CD14-positive monocyte (primary cell): ENCODE measurements at regions not wholly inside any gene's neighbourhood (a gene's known extent, or its start where the extent isn't known, plus 50 kb on each side); places are given as distances from the start of the nearest gene placed in this dataset.

Experiments used
- DNase-seq, 3 donors: peaks; one replicate each; pipeline ENCODE4 v3.0.0-alpha.2; 2011 to 2022
- H2AFZ ChIP-seq: 2 replicates; pipeline ENCODE4 v1.6.0; 2012; ENCODE audit warnings: mild to moderate bottlenecking, low read depth, low read length, inconsistent platforms; ENCODE audit not compliant: insufficient read depth, poor library complexity, severe bottlenecking
- H3K27ac ChIP-seq, 2 donors: 1 replicate in 1 of 2; 2 replicates in 1 of 2; pipeline ENCODE4 v1.5.1; 2012 to 2013; ENCODE audit warnings: low read length in 2 of 2, control low read depth in 1 of 2, inconsistent platforms in 1 of 2, low read depth in 1 of 2, mild to moderate bottlenecking in 1 of 2
- H3K27me3 ChIP-seq, 2 donors: one replicate each; pipeline versions ENCODE4 v1.6.0 to v1.6.1; 2011 to 2013; ENCODE audit warnings: low read length in 2 of 2; ENCODE audit not compliant: control insufficient read depth in 2 of 2, insufficient read depth in 2 of 2
- H3K36me3 ChIP-seq, 2 donors: replicated peaks in 1 of 2; 1 replicate in 1 of 2; 2 replicates in 1 of 2; pipeline versions ENCODE4 v1.5.1 to v1.6.1; 2012 to 2013; ENCODE audit warnings: low read length in 2 of 2, control low read depth in 1 of 2, inconsistent platforms in 1 of 2, mild to moderate bottlenecking in 1 of 2; ENCODE audit not compliant: insufficient read depth in 2 of 2, control insufficient read depth in 1 of 2
- H3K4me1 ChIP-seq, 2 donors: 1 replicate in 1 of 2; 2 replicates in 1 of 2; pipeline versions ENCODE4 v1.5.1 to v1.6.1; 2012 to 2013; ENCODE audit warnings: low read length in 2 of 2, control low read depth in 1 of 2, inconsistent platforms in 1 of 2, mild to moderate bottlenecking in 1 of 2, moderate library complexity in 1 of 2; ENCODE audit not compliant: insufficient read depth in 2 of 2, control insufficient read depth in 1 of 2
- H3K4me2 ChIP-seq: replicated peaks from 2 replicates; pipeline ENCODE3; 2012; ENCODE audit warnings: low read length, moderate library complexity, mild to moderate bottlenecking; ENCODE audit not compliant: poor library complexity, severe bottlenecking; ENCODE audit errors: extremely low read depth
- H3K4me3 ChIP-seq, 3 experiments: fragments of 200-600 bp in 1 of 3; sonication (generic) in 1 of 3; replicated peaks in 1 of 3; 1 replicate in 2 of 3; 2 replicates in 1 of 3; pipeline ENCODE4 v1.5.1; 2011 to 2013; ENCODE audit warnings: low read length in 3 of 3, mild to moderate bottlenecking in 3 of 3, control low read depth in 2 of 3, low read depth in 2 of 3, inconsistent platforms in 1 of 3, moderate library complexity in 1 of 3
- H3K79me2 ChIP-seq: 2 replicates; pipeline ENCODE4 v1.6.0; 2012; ENCODE audit warnings: mild to moderate bottlenecking, control low read depth, inconsistent platforms, low read length, moderate library complexity; ENCODE audit not compliant: insufficient read depth
- H3K9ac ChIP-seq: 2 replicates; pipeline ENCODE4 v1.6.0; 2017; ENCODE audit warnings: low read length, mild to moderate bottlenecking; ENCODE audit not compliant: insufficient read depth, poor library complexity, severe bottlenecking
- H3K9me3 ChIP-seq, 2 donors: replicated peaks in 1 of 2; 1 replicate in 1 of 2; 2 replicates in 1 of 2; pipeline versions ENCODE4 v1.5.1 to v1.6.1; 2012 to 2013; ENCODE audit warnings: low read length in 2 of 2, control low read depth in 1 of 2; ENCODE audit not compliant: control insufficient read depth in 1 of 2, insufficient read depth in 1 of 2
- H4K20me1 ChIP-seq: 2 replicates; pipeline ENCODE4 v1.6.0; 2012; ENCODE audit warnings: mild to moderate bottlenecking, low read length, control low read depth, moderate library complexity; ENCODE audit not compliant: insufficient read depth
- H3K27ac Mint-ChIP-seq, 7 donors: one replicate each; pipeline ENCODE4 v1.8.0; 2020; ENCODE audit warnings: mild to moderate bottlenecking in 7 of 7, mixed read lengths in 7 of 7, moderate library complexity in 6 of 7, inconsistent platforms in 2 of 7
- H3K27me3 Mint-ChIP-seq, 3 donors: one replicate each; pipeline ENCODE4 v1.8.0; 2021 to 2022; ENCODE audit warnings: low read depth in 3 of 3, mild to moderate bottlenecking in 3 of 3, mixed read lengths in 3 of 3, moderate library complexity in 3 of 3, inconsistent platforms in 1 of 3
- H3K36me3 Mint-ChIP-seq, 2 donors: one replicate each; pipeline ENCODE4 v1.8.0; 2020; ENCODE audit warnings: mixed read lengths in 2 of 2, inconsistent platforms in 1 of 2, mild to moderate bottlenecking in 1 of 2
- H3K4me1 Mint-ChIP-seq: one replicate; pipeline ENCODE4 v1.8.0; 2020; ENCODE audit warnings: mild to moderate bottlenecking, mixed read lengths
- H3K4me3 Mint-ChIP-seq, 2 donors: one replicate each; pipeline ENCODE4 v1.8.0; 2020; ENCODE audit warnings: mild to moderate bottlenecking in 2 of 2, mixed read lengths in 2 of 2, moderate library complexity in 1 of 2
- H3K9me3 Mint-ChIP-seq, 7 donors: one replicate each; pipeline ENCODE4 v1.8.0; 2020 to 2022; ENCODE audit warnings: mixed read lengths in 7 of 7, mild to moderate bottlenecking in 6 of 7, moderate library complexity in 6 of 7, inconsistent platforms in 2 of 7
- WGBS: methylation state at CpG from one replicate; pipeline ENCODE4 v1.1.5; 2013; ENCODE audit warnings: missing lambda C conversion rate; ENCODE audit not compliant: insufficient coverage; 5-methylcytosine and 5-hydroxymethylcytosine counted together
- intact Hi-C, 2 donors: fragments of 100-400 bp; cut with micrococcal nuclease; formaldehyde crosslinking; loops; one replicate each; pipeline versions ENCODE4 v1.15.0 to v1.15.1; 2023
- TF ChIP-seq, protein P1 (sequence below): fragments of 200-600 bp; IDR thresholded peaks from one replicate; pipeline ENCODE4 v1.8.0; 2022; ENCODE audit warnings: antibody characterized with exemption, mild to moderate bottlenecking

GRCh38 chr16:19980632-19981265 lies 92.9 kb downstream of the GPR139 start:
- no peaks in the 10 kb centered on the region for H3K36me3 ChIP-seq
- no peak overlapping the region for H3K9ac ChIP-seq
- no peaks in the 10 kb centered on the region for H3K79me2 ChIP-seq
- H2AFZ ChIP-seq: no peak overlapping the region
- no peak overlapping the region for H3K27ac ChIP-seq
- H3K27me3 ChIP-seq: no peaks in the 10 kb centered on the region
- H4K20me1 ChIP-seq: no peaks in the 10 kb centered on the region
- no peak for DNase-seq
- TF ChIP-seq, protein P1, sequence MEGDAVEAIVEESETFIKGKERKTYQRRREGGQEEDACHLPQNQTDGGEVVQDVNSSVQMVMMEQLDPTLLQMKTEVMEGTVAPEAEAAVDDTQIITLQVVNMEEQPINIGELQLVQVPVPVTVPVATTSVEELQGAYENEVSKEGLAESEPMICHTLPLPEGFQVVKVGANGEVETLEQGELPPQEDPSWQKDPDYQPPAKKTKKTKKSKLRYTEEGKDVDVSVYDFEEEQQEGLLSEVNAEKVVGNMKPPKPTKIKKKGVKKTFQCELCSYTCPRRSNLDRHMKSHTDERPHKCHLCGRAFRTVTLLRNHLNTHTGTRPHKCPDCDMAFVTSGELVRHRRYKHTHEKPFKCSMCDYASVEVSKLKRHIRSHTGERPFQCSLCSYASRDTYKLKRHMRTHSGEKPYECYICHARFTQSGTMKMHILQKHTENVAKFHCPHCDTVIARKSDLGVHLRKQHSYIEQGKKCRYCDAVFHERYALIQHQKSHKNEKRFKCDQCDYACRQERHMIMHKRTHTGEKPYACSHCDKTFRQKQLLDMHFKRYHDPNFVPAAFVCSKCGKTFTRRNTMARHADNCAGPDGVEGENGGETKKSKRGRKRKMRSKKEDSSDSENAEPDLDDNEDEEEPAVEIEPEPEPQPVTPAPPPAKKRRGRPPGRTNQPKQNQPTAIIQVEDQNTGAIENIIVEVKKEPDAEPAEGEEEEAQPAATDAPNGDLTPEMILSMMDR: no peak
- intact Hi-C loops: no loop called here
- H3K4me2 ChIP-seq: no peak overlapping the region
- H3K4me3 ChIP-seq: no peak overlapping the region
- Mint-ChIP-seq H3K36me3 (no peaks in the 10 kb centered on the region), H3K4me3 (no peak overlapping the region), H3K9me3 (peaks cover under 1 to 6% (median 1%) of the 10 kb centered on the region in 7 donors), H3K27ac (no peak overlapping the region), H3K27me3 (peaks cover 0 to 8% (median 2%) of the 10 kb centered on the region in 3 donors), H3K4me1 (no peaks in the 10 kb centered on the region)
- H3K4me1 ChIP-seq: no peaks in the 10 kb centered on the region
- 17% methylated on average over 2 of the region's 3 CpGs for WGBS
- H3K9me3 ChIP-seq: peaks cover 3 to 5% of the 10 kb centered on the region in 2 donors

- no peaks in the 10 kb centered on the region for H3K36me3 ChIP-seq
- Mint-ChIP-seq H3K9me3 (peaks cover 4 to 17% (median 7%) of the 10 kb centered on the region in 7 donors), H3K27me3 (peaks cover 0 to 8% (median 2%) of the 10 kb centered on the region in 3 donors), H3K4me1 (no peaks in the 10 kb centered on the region), H3K4me3 (no peak overlapping the region), H3K27ac (no peak overlapping the region), H3K36me3 (no peaks in the 10 kb centered on the region)
- H3K4me3 ChIP-seq: no peak overlapping the region
- H2AFZ ChIP-seq: no peak overlapping the region
- peaks cover 8 to 10% of the 10 kb centered on the region in 2 donors for H3K9me3 ChIP-seq
- no peaks in the 10 kb centered on the region for H3K79me2 ChIP-seq
- intact Hi-C loops: no loop called here
- H4K20me1 ChIP-seq: no peaks in the 10 kb centered on the region
- no peak overlapping the region for H3K4me2 ChIP-seq
- no peaks in the 10 kb centered on the region for H3K27me3 ChIP-seq
- TF ChIP-seq, protein P1: no peak
- WGBS: no CpG with 5 or more reads among the region's 4 CpGs
- no peaks in the 10 kb centered on the region for H3K4me1 ChIP-seq
- no peak for DNase-seq
- no peak overlapping the region for H3K27ac ChIP-seq
- H3K9ac ChIP-seq: no peak overlapping the region
These were observed 94.1 kb downstream of the GPR139 start for GRCh38 chr16:19979638-19980037.
